ENCODE measurements at regions not wholly inside any gene's neighbourhood (a gene's known extent, or its start where the extent isn't known, plus 50 kb on each side); places are given as distances from the start of the nearest gene placed in this dataset.

- 41% methylated on average over 5 of the region's 5 CpGs for WGBS
Observed at GRCh38 chr1:208298593-208299269, 54.5 kb upstream of the PLXNA2 start.

GRCh38 chr1:208300084-208300770 lies 56.0 kb upstream of the PLXNA2 start:
- DNase-seq = no peak
- H3K27me3 ChIP-seq (ENCODE audit: control insufficient read depth, insufficient read depth) = no peaks in the 10 kb centered on the region
- ATAC-seq = no peak
- H3K4me3 ChIP-seq (ENCODE audit: low read length) = no peak overlapping the region
- H3K4me1 ChIP-seq (ENCODE audit: control insufficient read depth, insufficient read depth, low read length) = no peaks in the 10 kb centered on the region
- intact Hi-C loops (cut with DNase I) = no loop called here
- H3K27ac ChIP-seq (ENCODE audit: low read length) = no peak overlapping the region
- 81% methylated on average over 7 of the region's 7 CpGs for WGBS
- H3K9me3 ChIP-seq (ENCODE audit: control insufficient read depth, low read length) = no peaks in the 10 kb centered on the region

More at GRCh38 chr1:208298593-208299269, 54.5 kb upstream of the PLXNA2 start:
- H3K4me1 ChIP-seq (ENCODE audit: control insufficient read depth, insufficient read depth, low read length) = no peaks in the 10 kb centered on the region
- H3K4me3 ChIP-seq (ENCODE audit: low read length) = no peak overlapping the region
- no peaks in the 10 kb centered on the region for H3K9me3 ChIP-seq (ENCODE audit: control insufficient read depth, low read length)
- ATAC-seq (peak in 1 of 2 donors; percentile 71), DNase-seq (peak; percentile 46 to 93 (median 81))
- no peaks in the 10 kb centered on the region for H3K27me3 ChIP-seq (ENCODE audit: control insufficient read depth, insufficient read depth)
- H3K27ac ChIP-seq (ENCODE audit: low read length) = no peak overlapping the region
- intact Hi-C loops (cut with DNase I) = no loop called here

- Histone ChIP-seq H3K27me3 (ENCODE audit: control insufficient read depth, insufficient read depth) (no peaks in the 10 kb centered on the region), H3K27ac (ENCODE audit: low read length) (no peak overlapping the region), H3K9me3 (ENCODE audit: control insufficient read depth, low read length) (no peaks in the 10 kb centered on the region), H3K4me3 (ENCODE audit: low read length) (no peak overlapping the region), H3K4me1 (ENCODE audit: control insufficient read depth, insufficient read depth, low read length) (no peaks in the 10 kb centered on the region)
- no peak for DNase-seq
- ATAC-seq = peak in 1 of 2 donors; percentile 22
- intact Hi-C loops (cut with DNase I) = no loop called here
- 96% methylated on average over 4 of the region's 4 CpGs for WGBS
Observed at GRCh38 chr1:208302699-208303238, 58.6 kb upstream of the PLXNA2 start.

- intact Hi-C loops (cut with DNase I) = no loop called here
- H3K27me3 ChIP-seq (ENCODE audit: control insufficient read depth, insufficient read depth) = no peaks in the 10 kb centered on the region
- ATAC-seq (no peak), DNase-seq (no peak)
- H3K27ac ChIP-seq (ENCODE audit: low read length) = no peak overlapping the region
- H3K4me3 ChIP-seq (ENCODE audit: low read length) = no peak overlapping the region
- WGBS = 68% methylated on average over 8 of the region's 8 CpGs
- no peaks in the 10 kb centered on the region for H3K4me1 ChIP-seq (ENCODE audit: control insufficient read depth, insufficient read depth, low read length)
- H3K9me3 ChIP-seq (ENCODE audit: control insufficient read depth, low read length) = no peaks in the 10 kb centered on the region
Observed at GRCh38 chr1:208303743-208304712, 59.8 kb upstream of the PLXNA2 start.

GRCh38 chr1:208308221-208308620 lies 64.0 kb upstream of the PLXNA2 start:
- DNase-seq (no peak), ATAC-seq (no peak)
- no peaks in the 10 kb centered on the region for H3K4me1 ChIP-seq (ENCODE audit: control insufficient read depth, insufficient read depth, low read length)
- no peak overlapping the region for H3K4me3 ChIP-seq (ENCODE audit: low read length)
- intact Hi-C loops (cut with DNase I) = no loop called here
- no peaks in the 10 kb centered on the region for H3K9me3 ChIP-seq (ENCODE audit: control insufficient read depth, low read length)
- H3K27me3 ChIP-seq (ENCODE audit: control insufficient read depth, insufficient read depth) = no peaks in the 10 kb centered on the region
- no peak overlapping the region for H3K27ac ChIP-seq (ENCODE audit: low read length)
- WGBS = 86% methylated on average over 3 of the region's 3 CpGs

- no peak for ATAC-seq
- Histone ChIP-seq H3K9me3 (ENCODE audit: control insufficient read depth, low read length) (no peaks in the 10 kb centered on the region), H3K4me1 (ENCODE audit: control insufficient read depth, insufficient read depth, low read length) (no peaks in the 10 kb centered on the region), H3K27me3 (ENCODE audit: control insufficient read depth, insufficient read depth) (no peaks in the 10 kb centered on the region), H3K4me3 (ENCODE audit: low read length) (no peak overlapping the region), H3K27ac (ENCODE audit: low read length) (no peak overlapping the region)
- no peak for DNase-seq
- intact Hi-C loops (cut with DNase I) = no loop called here
- 77% methylated on average over 7 of the region's 7 CpGs for WGBS
Observed at GRCh38 chr1:208309771-208310170, 65.6 kb upstream of the PLXNA2 start.

- no peak for DNase-seq
- H3K4me3 ChIP-seq (ENCODE audit: low read length) = no peak overlapping the region
- no peaks in the 10 kb centered on the region for H3K27me3 ChIP-seq (ENCODE audit: control insufficient read depth, insufficient read depth)
- intact Hi-C loops (cut with DNase I) = no loop called here
- no peak for ATAC-seq
- no peaks in the 10 kb centered on the region for H3K9me3 ChIP-seq (ENCODE audit: control insufficient read depth, low read length)
- no peak overlapping the region for H3K27ac ChIP-seq (ENCODE audit: low read length)
- no peaks in the 10 kb centered on the region for H3K4me1 ChIP-seq (ENCODE audit: control insufficient read depth, insufficient read depth, low read length)
Observed at GRCh38 chr1:208312706-208313105, 68.5 kb upstream of the PLXNA2 start.

- intact Hi-C loops (cut with DNase I) = no loop called here
- Histone ChIP-seq H3K27ac (ENCODE audit: low read length) (no peak overlapping the region), H3K9me3 (ENCODE audit: control insufficient read depth, low read length) (no peaks in the 10 kb centered on the region), H3K4me3 (ENCODE audit: low read length) (no peak overlapping the region), H3K4me1 (ENCODE audit: control insufficient read depth, insufficient read depth, low read length) (no peaks in the 10 kb centered on the region), H3K27me3 (ENCODE audit: control insufficient read depth, insufficient read depth) (no peaks in the 10 kb centered on the region)
- DNase-seq (no peak), ATAC-seq (no peak)
- WGBS = 76% methylated on average over 2 of the region's 2 CpGs
Observed at GRCh38 chr1:208314431-208314830, 70.2 kb upstream of the PLXNA2 start.

- WGBS = 83% methylated on average over 2 of the region's 2 CpGs
- no peak for DNase-seq
- no peak for ATAC-seq
- Histone ChIP-seq H3K27me3 (ENCODE audit: control insufficient read depth, insufficient read depth) (no peaks in the 10 kb centered on the region), H3K9me3 (ENCODE audit: control insufficient read depth, low read length) (no peaks in the 10 kb centered on the region), H3K4me1 (ENCODE audit: control insufficient read depth, insufficient read depth, low read length) (no peaks in the 10 kb centered on the region), H3K4me3 (ENCODE audit: low read length) (no peak overlapping the region), H3K27ac (ENCODE audit: low read length) (no peak overlapping the region)
- intact Hi-C loops (cut with DNase I) = no loop called here
Observed at GRCh38 chr1:208318150-208318734, 74.1 kb upstream of the PLXNA2 start.

GRCh38 chr1:208324005-208324404 lies 79.8 kb upstream of the PLXNA2 start:
- WGBS = 66% methylated on average over 7 of the region's 7 CpGs
- Histone ChIP-seq H3K4me3 (ENCODE audit: low read length) (no peak overlapping the region), H3K9me3 (ENCODE audit: control insufficient read depth, low read length) (no peaks in the 10 kb centered on the region), H3K27me3 (ENCODE audit: control insufficient read depth, insufficient read depth) (no peaks in the 10 kb centered on the region), H3K27ac (ENCODE audit: low read length) (no peak overlapping the region), H3K4me1 (ENCODE audit: control insufficient read depth, insufficient read depth, low read length) (no peaks in the 10 kb centered on the region)
- DNase-seq (no peak), ATAC-seq (no peak)
- intact Hi-C loops (cut with DNase I) = no loop called here
